WTC11 (cell line): ENCODE measurements at regions not wholly inside any gene's neighbourhood (a gene's known extent, or its start where the extent isn't known, plus 50 kb on each side); places are given as distances from the start of the nearest gene placed in this dataset.
"Not testable (repeated sequence)": the region's sequence is repeated elsewhere in the genome, so short reads cannot be mapped to it uniquely, and the experiment has no call there.

Experiments
- ATAC-seq: fragments of 200-7000 bp; cut with Tn5 transposase; 2 replicates; pipeline ENCODE4 v1.10.0; 2021; ENCODE audit warnings: mild to moderate bottlenecking, moderate library complexity
- CTCF ChIA-PET: fragments of 300-600 bp; sonication (Branson Sonifier 250); formaldehyde crosslinking; loops from one replicate; lab custom pipeline; 2021; ENCODE audit warnings: antibody characterized with exemption; lab: Charles Lee
- POLR2A ChIA-PET: fragments of 350-600 bp; sonication (Branson Sonifier 250); formaldehyde crosslinking; loops from one replicate; lab custom pipeline; 2021; ENCODE audit warnings: antibody characterized with exemption; lab: Charles Lee
- DNase-seq: peaks from one replicate; pipeline ENCODE4 v3.0.0; 2021; ENCODE audit warnings: low spot score
- H3K27ac Mint-ChIP-seq: 2 replicates; pipeline ENCODE4 v1.8.0; 2021; ENCODE audit warnings: mixed read lengths
- H3K27me3 Mint-ChIP-seq: 2 replicates; pipeline ENCODE4 v1.8.0; 2021; ENCODE audit warnings: low read depth, mild to moderate bottlenecking, moderate library complexity, mixed read lengths
- H3K36me3 Mint-ChIP-seq: 2 replicates; pipeline ENCODE4 v1.8.0; 2021; ENCODE audit warnings: mixed read lengths
- H3K4me1 Mint-ChIP-seq: 2 replicates; pipeline ENCODE4 v1.8.0; 2022; ENCODE audit warnings: mixed read lengths
- H3K4me3 Mint-ChIP-seq: 2 replicates; pipeline ENCODE4 v1.8.0; 2021; ENCODE audit warnings: mild to moderate bottlenecking, moderate library complexity, mixed read lengths
- H3K9me3 Mint-ChIP-seq: 2 replicates; pipeline ENCODE4 v1.8.0; 2021; ENCODE audit warnings: mixed read lengths
- AR ChIP-seq: fragments of 250-450 bp; sonication (Bioruptor Pico); IDR thresholded peaks from 2 replicates; pipeline ENCODE4 v1.9.0; 2021; ENCODE audit warnings: mild to moderate bottlenecking
- ATF1 ChIP-seq: sonication (generic); formaldehyde crosslinking; IDR thresholded peaks from 2 replicates; pipeline ENCODE4 v1.8.1; 2023; ENCODE audit warnings: mild to moderate bottlenecking, moderate library complexity, missing genetic modification reagents
- ATF2 ChIP-seq: sonication (generic); formaldehyde crosslinking; IDR thresholded peaks from 2 replicates; pipeline ENCODE4 v1.8.1; 2022; ENCODE audit warnings: low read depth, missing genetic modification reagents, borderline replicate concordance
- ATF3 ChIP-seq: sonication (generic); formaldehyde crosslinking; conservative IDR thresholded peaks from 2 replicates; pipeline ENCODE4 v1.8.1; 2022; ENCODE audit warnings: mild to moderate bottlenecking, missing genetic modification reagents
- HMGA2 ChIP-seq: fragments of 250-450 bp; sonication (Bioruptor Pico); IDR thresholded peaks from 2 replicates; pipeline ENCODE4 v1.4.0; 2021; ENCODE audit warnings: mild to moderate bottlenecking, moderate library complexity
- HMGXB4 ChIP-seq: sonication (generic); formaldehyde crosslinking; IDR thresholded peaks from 2 replicates; pipeline ENCODE4 v1.8.1; 2023; ENCODE audit warnings: mild to moderate bottlenecking, moderate library complexity, missing genetic modification reagents
- NFATC4 ChIP-seq: fragments of 250-450 bp; sonication (Bioruptor Pico); IDR thresholded peaks from 2 replicates; pipeline ENCODE4 v1.9.0; 2021; ENCODE audit warnings: mild to moderate bottlenecking
- STAT6 ChIP-seq: sonication (generic); formaldehyde crosslinking; conservative IDR thresholded peaks from 2 replicates; pipeline ENCODE4 v1.8.1; 2023; ENCODE audit warnings: mild to moderate bottlenecking, low read depth, missing genetic modification reagents, moderate library complexity
- TEAD4 ChIP-seq: sonication (generic); formaldehyde crosslinking; IDR thresholded peaks from 2 replicates; pipeline ENCODE4 v1.8.0; 2022; ENCODE audit warnings: mild to moderate bottlenecking, missing genetic modification reagents

- TF ChIP-seq STAT6 (CRISPR knock-in tag) (no peak), HMGXB4 (CRISPR knock-in tag) (peak; percentile 81), TEAD4 (no peak), ATF1 (CRISPR knock-in tag) (0 out of 2 replicates have a peak, but pooled peaks have one; percentile 74), ATF2 (CRISPR knock-in tag) (no peak), AR (CRISPR knock-in tag) (no peak), ATF3 (CRISPR knock-in tag) (no peak), HMGA2 (CRISPR knock-in tag) (no peak), NFATC4 (CRISPR knock-in tag) (no peak)
Observed at GRCh38 chr2:131682122-131682944, 154.6 kb downstream of the CCDC74A start (continued).

GRCh38 chr2:131682945-131683330 lies 155.2 kb downstream of the CCDC74A start:
- not testable (repeated sequence) for H3K27ac Mint-ChIP-seq
- CTCF ChIA-PET: interaction anchor here (0.6 to 2.4 kb wide), 5 partner anchors 8 to 1373 kb away, joined by 3 to 76 read pairs (median 6); no protein-coding TSS in a partner anchor

GRCh38 chr2:131684631-131685316 lies 157.1 kb downstream of the CCDC74A start:
- DNase-seq, H3K4me3 Mint-ChIP-seq, ATAC-seq, POLR2A ChIA-PET, H3K27ac Mint-ChIP-seq, H3K9me3 Mint-ChIP-seq: not testable (repeated sequence)
- Mint-ChIP-seq H3K27me3 (peaks cover 12% of the 10 kb centered on the region), H3K36me3 (peaks cover 45% of the 10 kb centered on the region), H3K4me1 (peaks cover 21% of the 10 kb centered on the region)
- CTCF ChIA-PET: interaction anchor here (1.0 kb wide), 1 partner anchor 12 kb away, joined by 3 read pairs; no protein-coding TSS in a partner anchor

More at GRCh38 chr2:131682945-131683330, 155.2 kb downstream of the CCDC74A start:
- POLR2A ChIA-PET: interaction anchor here (1.1 to 1.8 kb wide), 2 partner anchors 9 to 11 kb away, joined by 5 to 8 read pairs; no protein-coding TSS in a partner anchor
- DNase-seq (peak; percentile 29), ATAC-seq (peak; percentile 45)
- Mint-ChIP-seq H3K36me3 (peaks cover 26% of the 10 kb centered on the region), H3K4me3 (peak overlapping the region; percentile 92), H3K27me3 (peaks cover 11% of the 10 kb centered on the region), H3K4me1 (peaks cover 21% of the 10 kb centered on the region)
- H3K9me3 Mint-ChIP-seq: not testable (repeated sequence)

GRCh38 chr2:131686164-131686893 lies 158.6 kb downstream of the CCDC74A start:
- Mint-ChIP-seq H3K9me3 (peaks cover 25% of the 10 kb centered on the region), H3K36me3 (peaks cover 60% of the 10 kb centered on the region), H3K27me3 (peaks cover 14% of the 10 kb centered on the region), H3K4me1 (peaks cover 18% of the 10 kb centered on the region)
- POLR2A ChIA-PET, DNase-seq, H3K4me3 Mint-ChIP-seq, ATAC-seq, CTCF ChIA-PET, H3K27ac Mint-ChIP-seq: not testable (repeated sequence)

- H3K4me3 Mint-ChIP-seq, DNase-seq, CTCF ChIA-PET, ATAC-seq, H3K27ac Mint-ChIP-seq, POLR2A ChIA-PET: not testable (repeated sequence)
- H3K27me3 Mint-ChIP-seq: peaks cover 11% of the 10 kb centered on the region; the same call in 1 of the 2 replicates
- H3K9me3 Mint-ChIP-seq: peaks cover 30% of the 10 kb centered on the region
- H3K4me1 Mint-ChIP-seq: peaks cover 15% of the 10 kb centered on the region
- H3K36me3 Mint-ChIP-seq: peaks cover 66% of the 10 kb centered on the region
Observed at GRCh38 chr2:131686894-131687238, 159.2 kb downstream of the CCDC74A start.

- peaks cover 80% of the 10 kb centered on the region for H3K36me3 Mint-ChIP-seq
- ATAC-seq, H3K27ac Mint-ChIP-seq: not testable (repeated sequence)
Observed at GRCh38 chr2:131689066-131689465, 161.4 kb downstream of the CCDC74A start.

More at GRCh38 chr2:131689066-131689465, 161.4 kb downstream of the CCDC74A start:
- H3K27me3 Mint-ChIP-seq: peaks cover 11% of the 10 kb centered on the region; the same call in 1 of the 2 replicates
- CTCF ChIA-PET, DNase-seq, POLR2A ChIA-PET, H3K4me1 Mint-ChIP-seq, H3K4me3 Mint-ChIP-seq: not testable (repeated sequence)
- H3K9me3 Mint-ChIP-seq: peaks cover 44% of the 10 kb centered on the region
